ENCODE measurements at regions not wholly inside any gene's neighbourhood (a gene's known extent, or its start where the extent isn't known, plus 50 kb on each side); places are given as distances from the start of the nearest gene placed in this dataset.

- DNase-seq, result no peak
Observed at GRCh38 chr17:45729294-45729907, 54.7 kb upstream of the CRHR1 start.

- no peak for DNase-seq
Observed at GRCh38 chr17:45730192-45730591, 53.9 kb upstream of the CRHR1 start.

GRCh38 chr17:45731459-45731858 is 52.7 kb upstream of the CRHR1 start:
- no peak for DNase-seq

GRCh38 chr17:45732926-45733505 is 51.1 kb upstream of the CRHR1 start:
- DNase-seq, result no peak

GRCh38 chr17:45733781-45734180 is 50.3 kb upstream of the CRHR1 start:
- DNase-seq, result no peak

Data from DMS 273 treated with DMSO at 0.1 percent for 48 hours (cell line).